ENCODE measurements at regions not wholly inside any gene's neighbourhood (a gene's known extent, or its start where the extent isn't known, plus 50 kb on each side); places are given as distances from the start of the nearest gene placed in this dataset.

DNA sequence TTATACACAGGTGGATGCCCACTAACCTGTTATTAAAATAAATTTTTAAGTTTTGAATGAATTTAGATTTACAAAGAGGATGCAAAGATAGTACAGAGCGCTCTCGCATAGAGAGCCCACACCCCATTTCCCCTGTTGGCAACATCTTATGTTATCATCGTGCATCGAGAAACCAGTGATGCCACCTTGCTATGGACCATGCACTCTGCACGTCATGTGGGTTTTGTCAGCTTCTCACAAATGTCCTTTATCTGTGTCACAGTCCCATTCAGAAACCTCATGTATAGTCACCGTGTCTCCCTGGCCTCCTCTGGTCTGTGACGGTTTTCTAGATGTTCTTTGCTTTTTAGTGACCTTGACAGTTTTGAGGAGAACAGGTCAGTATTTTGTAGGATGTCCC lies 60.0 kb downstream of the ING1 start:
- no peak for DNase-seq

DNA sequence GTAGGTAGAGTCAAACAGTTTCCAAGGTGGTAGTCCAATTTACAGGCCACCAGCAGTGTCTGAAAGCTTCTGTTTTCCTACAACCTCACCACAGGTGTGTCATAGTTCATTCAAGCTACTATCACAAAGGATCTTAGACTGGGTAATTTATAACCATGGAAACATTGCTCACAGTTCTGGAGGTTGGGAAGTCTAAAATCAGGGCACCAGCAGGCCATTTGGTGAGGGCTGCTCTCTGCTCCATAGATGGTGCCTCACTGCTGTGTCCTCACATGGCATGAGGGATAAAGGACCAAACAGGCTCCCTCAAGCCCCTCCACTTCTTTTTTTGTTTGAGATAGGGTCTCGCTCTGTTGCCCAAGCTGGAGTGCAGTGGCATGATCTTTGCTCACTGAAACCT lies 60.6 kb downstream of the ING1 start:
- DNase-seq = no peak

- no peak for DNase-seq
These were observed 61.0 kb downstream of the ING1 start for GRCh38 chr13:110774490-110774889.

DNA sequence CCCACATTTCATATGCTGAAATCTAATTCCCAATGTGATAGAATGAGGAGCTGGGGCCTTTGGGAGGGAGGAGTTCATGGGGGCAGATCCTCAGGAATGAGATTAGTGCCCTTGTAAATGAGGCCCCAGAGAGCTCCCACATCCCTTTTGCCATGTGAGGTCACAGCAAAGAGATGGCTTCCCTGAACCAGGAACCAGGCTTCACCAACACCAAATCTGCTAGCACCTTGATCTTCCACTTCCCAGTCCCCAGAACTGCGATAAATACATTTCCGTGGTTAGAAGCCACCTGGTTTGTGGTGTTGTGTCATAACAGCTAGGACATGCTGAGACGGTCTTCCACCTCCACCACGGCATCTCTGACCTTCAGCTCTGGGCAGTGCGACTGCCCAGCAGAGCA lies 62.1 kb downstream of the ING1 start:
- no peak for DNase-seq

GRCh38 chr13:110777251-110777820 lies 63.8 kb downstream of the ING1 start:
- DNase-seq = no peak

DNA sequence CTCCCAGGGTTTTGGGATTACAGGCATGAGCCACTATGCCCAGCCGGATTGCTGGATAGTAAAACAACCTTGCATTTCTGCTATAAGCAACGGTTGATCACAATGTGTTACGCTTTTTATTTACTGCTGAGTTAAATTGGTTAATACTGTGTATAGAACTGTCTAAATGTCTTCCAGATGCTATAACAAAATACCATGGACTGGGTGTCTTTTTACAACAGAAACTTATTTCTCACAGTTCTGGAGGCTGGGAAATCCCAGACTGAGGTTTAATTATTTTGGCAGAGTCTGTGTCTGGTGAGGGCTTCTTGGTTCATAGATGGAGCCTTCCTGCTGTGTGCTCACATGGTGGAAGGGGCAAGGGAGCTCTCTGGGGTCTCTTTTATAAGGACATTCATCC lies 65.5 kb downstream of the ING1 start:
- no peak for DNase-seq

DNA sequence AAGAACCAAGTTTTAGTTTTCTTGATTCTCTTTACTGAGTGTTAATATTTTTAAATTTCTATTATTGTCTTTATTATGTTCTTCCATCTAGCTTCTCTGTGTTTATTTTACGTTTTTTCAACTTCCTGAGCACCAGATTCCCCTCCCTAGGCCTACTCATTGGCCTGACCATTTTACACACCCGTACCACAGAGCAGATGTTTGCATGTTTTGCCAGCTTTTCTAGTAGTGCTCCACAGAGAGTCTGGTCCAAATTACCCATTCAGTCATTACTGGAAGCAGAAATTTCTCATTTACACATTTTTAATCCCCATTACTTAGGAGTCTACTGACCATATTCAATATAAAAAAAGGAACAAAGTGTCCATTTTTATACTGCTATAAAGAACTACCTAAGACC lies 66.9 kb downstream of the ING1 start:
- no peak for DNase-seq

DNA sequence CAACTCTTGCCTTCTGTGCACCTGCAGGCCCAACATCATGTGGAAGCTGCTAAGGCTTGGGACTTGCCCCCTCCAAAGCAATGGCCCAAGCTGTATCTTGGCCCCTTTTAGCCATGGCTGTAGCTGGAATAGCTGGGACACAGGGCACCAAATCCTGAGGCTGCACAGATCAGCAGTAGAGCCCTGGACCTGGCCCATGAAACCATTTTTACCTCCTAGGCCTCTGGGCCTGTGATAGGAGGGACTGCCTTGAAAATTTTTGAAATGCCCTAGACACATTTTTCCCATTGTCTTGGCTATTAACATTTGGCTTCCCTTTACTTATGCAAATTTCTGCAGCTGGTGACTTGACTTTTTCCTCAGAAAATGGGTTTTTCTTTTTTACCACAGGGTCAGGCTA lies 68.7 kb downstream of the ING1 start:
- DNase-seq = no peak

- DNase-seq = no peak
These were observed 71.2 kb downstream of the ING1 start for GRCh38 chr13:110784704-110785103.

GRCh38 chr13:110788778-110789177 lies 75.3 kb downstream of the ING1 start:
- no peak for DNase-seq

- no peak for DNase-seq
These were observed 76.4 kb downstream of the ING1 start for GRCh38 chr13:110789871-110790270.

GRCh38 chr13:110790371-110790770 lies 76.9 kb downstream of the ING1 start:
- no peak for DNase-seq

- no peak for DNase-seq
These were observed 80.7 kb downstream of the ING1 start for GRCh38 chr13:110794209-110794608.

- DNase-seq = no peak
These were observed 83.9 kb downstream of the ING1 start for GRCh38 chr13:110797230-110797877.

- DNase-seq = no peak
These were observed 84.8 kb downstream of the ING1 start for GRCh38 chr13:110798081-110798994.

- DNase-seq = no peak
These were observed 86.0 kb downstream of the ING1 start for GRCh38 chr13:110799246-110800236.

DNA sequence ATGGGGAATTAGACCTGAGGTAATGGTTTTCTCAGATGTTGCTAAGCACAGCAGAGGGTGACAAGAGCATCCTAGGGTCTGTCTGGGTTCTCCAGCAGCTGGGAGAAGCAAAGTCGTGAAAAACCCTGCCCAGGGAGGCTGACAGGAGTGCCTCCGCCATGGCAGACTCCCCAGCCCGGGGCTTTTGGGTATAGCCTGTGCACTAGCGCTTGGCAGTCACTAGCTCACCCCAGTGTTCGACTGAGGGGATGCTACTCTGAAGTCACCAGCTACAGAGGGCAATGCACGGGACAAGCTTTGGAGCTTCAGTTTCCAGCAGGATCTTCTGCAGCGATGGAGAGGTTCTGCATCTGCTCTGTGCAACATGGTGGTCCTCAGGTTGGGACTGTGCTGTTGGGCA lies 87.5 kb downstream of the ING1 start:
- DNase-seq = no peak

DNA sequence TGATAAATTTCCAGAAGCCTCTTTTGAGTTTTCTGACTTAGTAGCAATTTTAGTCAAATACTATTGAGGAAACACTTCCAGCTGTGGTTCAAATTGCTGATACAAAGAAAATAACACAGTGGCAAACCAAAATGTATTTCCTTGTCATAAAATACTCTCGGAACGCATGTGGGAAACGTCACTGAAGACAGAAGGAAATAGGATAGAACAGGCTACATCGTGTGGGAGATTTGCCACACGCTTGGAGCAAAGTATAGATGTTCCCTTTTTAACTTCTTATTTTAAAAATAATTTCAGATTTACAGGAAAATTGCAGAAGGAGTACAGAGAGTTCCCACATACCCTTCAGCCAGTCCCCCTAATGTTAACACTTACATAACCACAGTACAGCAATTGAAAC lies 88.8 kb downstream of the ING1 start:
- DNase-seq = no peak

- DNase-seq = no peak
These were observed 93.1 kb downstream of the ING1 start for GRCh38 chr13:110806636-110807035.

GRCh38 chr13:110807546-110807945 lies 94.0 kb downstream of the ING1 start:
- no peak for DNase-seq

- no peak for DNase-seq
These were observed 94.6 kb downstream of the ING1 start for GRCh38 chr13:110808138-110808537.

DNA sequence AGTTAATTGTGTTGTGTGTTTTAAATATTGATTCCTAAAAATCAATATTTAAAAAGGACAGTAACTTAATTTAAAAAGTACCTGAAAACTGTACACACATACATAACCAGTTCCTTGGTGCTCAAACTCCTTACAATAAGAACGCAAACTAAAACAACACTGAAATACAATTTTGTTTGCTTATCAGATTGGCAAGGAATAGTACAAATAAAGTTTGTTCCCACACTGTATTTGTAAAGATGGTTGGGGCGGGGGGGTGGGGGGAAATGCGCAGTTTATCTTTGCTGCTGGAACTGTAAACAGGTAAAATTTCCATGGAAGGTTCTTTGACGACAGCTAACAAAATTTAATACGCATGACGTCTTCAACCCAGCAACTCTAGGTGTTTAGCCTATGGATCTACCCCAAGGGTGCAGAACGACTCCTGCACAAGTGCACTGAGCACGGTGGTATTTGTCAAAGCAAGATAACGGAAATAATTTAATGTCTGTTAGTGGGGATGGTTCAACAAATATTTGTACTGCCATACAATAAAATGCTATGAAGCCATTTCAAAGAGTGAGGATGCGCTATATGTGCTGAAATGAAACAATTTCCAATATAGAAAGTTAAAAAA lies 96.5 kb downstream of the ING1 start:
- no peak for DNase-seq

Data from CD4-positive, alpha-beta T cell treated with Interleukin-10 for 1 hour (primary cell).